Kidney epithelial cell (primary cell): ENCODE measurements at regions not wholly inside any gene's neighbourhood (a gene's known extent, or its start where the extent isn't known, plus 50 kb on each side); places are given as distances from the start of the nearest gene placed in this dataset.

Experiments used
- DNase-seq: peaks from one replicate; pipeline ENCODE4 v3.0.0-alpha.2; 2010; ENCODE audit warnings: low read depth
- H3K27me3 ChIP-seq: 2 replicates; pipeline ENCODE4 v1.6.0; 2011; ENCODE audit warnings: low read length; ENCODE audit not compliant: control insufficient read depth, insufficient read depth
- H3K36me3 ChIP-seq: 2 replicates; pipeline ENCODE4 v1.5.1; 2011; ENCODE audit warnings: low read length; ENCODE audit not compliant: control insufficient read depth, insufficient read depth
- H3K4me3 ChIP-seq: 2 replicates; pipeline ENCODE4 v1.5.1; 2011; ENCODE audit warnings: low read depth, mild to moderate bottlenecking, control low read depth, low read length
- TF ChIP-seq, protein P1 (sequence below): IDR thresholded peaks from 2 replicates; pipeline ENCODE4 v1.5.1; 2011; ENCODE audit warnings: mild to moderate bottlenecking, moderate library complexity, low read length, control low read depth, inconsistent platforms; ENCODE audit not compliant: insufficient read depth, poor library complexity, severe bottlenecking

DNA sequence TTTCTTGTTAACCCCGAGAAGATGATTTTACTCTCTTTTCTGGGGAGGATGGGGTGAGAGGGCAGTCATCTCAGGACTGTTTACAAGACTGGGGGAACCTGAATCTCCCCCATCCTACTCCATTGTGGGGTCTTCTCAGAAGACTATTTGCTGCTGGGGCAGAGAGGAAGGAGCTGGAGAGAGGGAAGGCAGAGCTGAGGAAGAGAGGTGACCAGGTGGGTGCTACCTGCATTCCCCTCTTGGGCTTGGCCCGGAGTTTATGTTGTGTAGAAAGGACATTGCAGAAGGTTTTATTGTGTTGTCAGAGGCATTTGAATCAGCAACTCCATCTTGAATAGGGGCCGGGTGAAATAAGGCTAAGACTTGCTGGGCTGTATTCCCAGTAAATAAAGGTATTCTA lies 247.1 kb upstream of the GALNT17 start:
- DNase-seq = no peak
- Histone ChIP-seq H3K27me3 (no peaks in the 10 kb centered on the region), H3K4me3 (no peak overlapping the region), H3K36me3 (no peaks in the 10 kb centered on the region)
- TF ChIP-seq, protein P1, sequence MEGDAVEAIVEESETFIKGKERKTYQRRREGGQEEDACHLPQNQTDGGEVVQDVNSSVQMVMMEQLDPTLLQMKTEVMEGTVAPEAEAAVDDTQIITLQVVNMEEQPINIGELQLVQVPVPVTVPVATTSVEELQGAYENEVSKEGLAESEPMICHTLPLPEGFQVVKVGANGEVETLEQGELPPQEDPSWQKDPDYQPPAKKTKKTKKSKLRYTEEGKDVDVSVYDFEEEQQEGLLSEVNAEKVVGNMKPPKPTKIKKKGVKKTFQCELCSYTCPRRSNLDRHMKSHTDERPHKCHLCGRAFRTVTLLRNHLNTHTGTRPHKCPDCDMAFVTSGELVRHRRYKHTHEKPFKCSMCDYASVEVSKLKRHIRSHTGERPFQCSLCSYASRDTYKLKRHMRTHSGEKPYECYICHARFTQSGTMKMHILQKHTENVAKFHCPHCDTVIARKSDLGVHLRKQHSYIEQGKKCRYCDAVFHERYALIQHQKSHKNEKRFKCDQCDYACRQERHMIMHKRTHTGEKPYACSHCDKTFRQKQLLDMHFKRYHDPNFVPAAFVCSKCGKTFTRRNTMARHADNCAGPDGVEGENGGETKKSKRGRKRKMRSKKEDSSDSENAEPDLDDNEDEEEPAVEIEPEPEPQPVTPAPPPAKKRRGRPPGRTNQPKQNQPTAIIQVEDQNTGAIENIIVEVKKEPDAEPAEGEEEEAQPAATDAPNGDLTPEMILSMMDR = no peak

DNA sequence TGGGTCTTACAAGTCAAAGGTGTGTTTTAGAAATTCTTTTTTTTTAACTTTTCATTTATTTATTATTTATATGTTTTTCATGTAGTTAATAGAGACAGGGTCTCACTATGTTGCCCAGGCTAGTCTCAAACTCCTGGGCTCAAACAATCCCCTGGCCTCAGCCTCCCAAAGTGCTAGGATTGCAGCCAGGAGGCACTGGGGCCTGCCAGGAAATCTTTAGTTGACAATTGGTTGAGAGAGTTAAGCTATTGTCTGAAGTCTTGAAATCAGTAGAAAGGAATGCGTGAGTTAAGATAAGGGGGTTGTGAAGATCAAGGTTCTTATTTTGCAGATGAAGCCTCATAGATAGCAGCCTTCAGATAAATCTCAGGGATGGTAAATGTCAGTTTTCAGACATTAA lies 245.4 kb upstream of the GALNT17 start:
- Histone ChIP-seq H3K4me3 (no peak overlapping the region), H3K27me3 (no peaks in the 10 kb centered on the region), H3K36me3 (no peaks in the 10 kb centered on the region)
- DNase-seq = no peak
- TF ChIP-seq, protein P1 = no peak

DNA sequence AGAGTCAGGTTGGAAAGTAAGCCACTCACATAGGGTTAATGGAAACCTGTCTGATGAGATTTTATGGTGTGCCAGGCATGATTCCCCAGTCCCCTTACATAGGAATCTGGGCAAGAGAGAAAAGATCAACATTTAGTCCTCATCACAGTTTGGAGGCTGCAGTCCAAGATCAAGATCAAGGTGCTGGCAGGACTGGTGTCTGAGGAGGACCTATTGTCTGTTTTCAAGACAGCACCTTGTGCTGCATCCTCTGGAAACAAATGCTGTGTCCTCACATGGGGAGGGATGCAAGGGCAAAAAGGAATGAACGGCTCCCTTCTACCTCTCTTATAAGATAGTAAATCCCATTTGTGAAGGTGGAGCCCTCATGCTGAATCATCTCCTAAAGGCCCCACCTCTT lies 244.8 kb upstream of the GALNT17 start:
- H3K4me3 ChIP-seq = no peak overlapping the region
- H3K27me3 ChIP-seq = no peaks in the 10 kb centered on the region
- DNase-seq = no peak
- TF ChIP-seq, protein P1 = no peak
- H3K36me3 ChIP-seq = no peaks in the 10 kb centered on the region

GRCh38 chr7:70890147-70890969 lies 241.6 kb upstream of the GALNT17 start:
- H3K36me3 ChIP-seq = no peaks in the 10 kb centered on the region
- DNase-seq = no peak
- no peaks in the 10 kb centered on the region for H3K27me3 ChIP-seq
- TF ChIP-seq, protein P1 = no peak
- no peak overlapping the region for H3K4me3 ChIP-seq

DNA sequence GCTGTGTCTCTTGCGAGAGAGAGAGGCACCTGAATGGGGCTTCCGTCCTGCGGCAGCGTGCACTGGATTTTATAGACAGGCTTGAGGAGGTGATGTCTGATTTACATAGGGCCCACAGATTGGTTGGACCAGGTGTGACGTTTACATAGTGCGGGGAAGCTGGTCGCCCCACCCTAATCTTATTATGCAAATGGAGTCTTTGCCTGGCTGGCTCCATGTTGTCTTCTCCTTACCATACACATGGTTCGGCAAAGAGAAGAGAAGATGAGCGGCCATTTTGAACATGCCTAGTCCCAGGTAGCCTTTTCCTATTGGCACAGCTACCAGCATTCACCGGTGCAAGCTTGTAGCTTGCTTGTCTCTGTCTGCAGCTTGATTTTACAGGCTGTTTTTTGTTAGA lies 238.5 kb upstream of the GALNT17 start:
- Histone ChIP-seq H3K36me3 (no peaks in the 10 kb centered on the region), H3K27me3 (no peaks in the 10 kb centered on the region), H3K4me3 (no peak overlapping the region)
- no peak for DNase-seq
- TF ChIP-seq, protein P1 = no peak
